Prostate gland (tissue), 2 donors: ENCODE measurements at regions not wholly inside any gene's neighbourhood (a gene's known extent, or its start where the extent isn't known, plus 50 kb on each side); places are given as distances from the start of the nearest gene placed in this dataset.

Source experiments
- DNase-seq: peaks from one replicate; pipeline ENCODE4 v3.0.0-alpha.2; 2019; ENCODE audit warnings: low spot score
- H3K27ac ChIP-seq, 2 donors: fragments of 200-600 bp; sonication (generic); 2 replicates each; pipeline ENCODE4 v1.5.1; 2017 to 2019
- H3K27me3 ChIP-seq: fragments of 200-600 bp; sonication (generic); replicated peaks from 2 replicates; pipeline ENCODE4 v1.5.1; 2019; ENCODE audit not compliant: insufficient read depth
- H3K36me3 ChIP-seq, 2 donors: fragments of 200-600 bp; sonication (generic); 1 replicate in 1 of 2; 2 replicates in 1 of 2; pipeline versions ENCODE4 v1.5.1 to v1.8.1; 2017 to 2019
- H3K4me1 ChIP-seq: fragments of 200-600 bp; sonication (generic); replicated peaks from 2 replicates; pipeline ENCODE4 v1.5.1; 2019
- H3K4me3 ChIP-seq, 2 donors: fragments of 200-600 bp; sonication (generic); 2 replicates each; pipeline ENCODE4 v1.5.1; 2017 to 2019
- H3K9me3 ChIP-seq: fragments of 200-600 bp; sonication (generic); 2 replicates; pipeline ENCODE4 v1.5.1; 2017
- POLR2A ChIP-seq: fragments of 450-650 bp; IDR thresholded peaks from one replicate; pipeline ENCODE4 v1.6.1; 2016; ENCODE audit warnings: antibody characterized with exemption, mild to moderate bottlenecking
- POLR2AphosphoS5 ChIP-seq: sonication (generic); formaldehyde crosslinking; IDR thresholded peaks from one replicate; pipeline ENCODE4 v1.6.1; 2017; ENCODE audit warnings: antibody characterized with exemption
- WGBS: methylation state at CpG from one replicate; pipeline ENCODE4 v1.1.5; 2018; 5-methylcytosine and 5-hydroxymethylcytosine counted together
- intact Hi-C: fragments of 100-400 bp; cut with DNase I; formaldehyde crosslinking; loops from one replicate; pipeline ENCODE4 v1.14.2; 2022
- TF ChIP-seq, protein P1 (sequence below), 4 experiments: fragments of 200-600 bp in 2 of 4; fragments of 450-650 bp in 2 of 4; sonication (generic) in 2 of 4; IDR thresholded peaks; 1 replicate in 3 of 4; 2 replicates in 1 of 4; pipeline ENCODE4 v1.5.1; 2016 to 2019; ENCODE audit warnings: antibody characterized with exemption in 4 of 4, mild to moderate bottlenecking in 2 of 4, moderate library complexity in 2 of 4

DNA sequence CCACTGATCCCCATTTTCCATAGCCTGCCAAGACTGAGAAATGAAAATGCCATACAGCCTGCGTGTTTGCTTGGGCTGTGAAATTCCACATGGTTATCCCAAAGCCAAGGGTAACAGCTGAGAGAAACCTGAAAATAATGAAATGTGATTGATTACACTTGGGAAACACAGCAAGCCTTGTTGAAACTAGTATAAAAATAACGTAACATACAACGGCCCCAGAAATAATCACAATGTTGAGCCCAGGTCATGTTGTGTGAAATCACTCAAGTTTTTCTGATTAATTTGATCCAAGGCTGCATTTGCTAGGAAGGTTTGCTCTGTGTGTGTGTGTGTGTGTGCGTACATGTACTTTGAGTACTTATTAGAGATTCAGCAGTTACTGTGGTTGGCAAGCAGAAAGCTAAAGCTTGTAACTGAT is 269.0 kb downstream of the OXSM start:
- 13% methylated on average over 4 of the region's 4 CpGs for WGBS
- no peaks in the 10 kb centered on the region for H3K9me3 ChIP-seq
- H3K27me3 ChIP-seq = no peaks in the 10 kb centered on the region
- DNase-seq = no peak
- TF ChIP-seq, protein P1, sequence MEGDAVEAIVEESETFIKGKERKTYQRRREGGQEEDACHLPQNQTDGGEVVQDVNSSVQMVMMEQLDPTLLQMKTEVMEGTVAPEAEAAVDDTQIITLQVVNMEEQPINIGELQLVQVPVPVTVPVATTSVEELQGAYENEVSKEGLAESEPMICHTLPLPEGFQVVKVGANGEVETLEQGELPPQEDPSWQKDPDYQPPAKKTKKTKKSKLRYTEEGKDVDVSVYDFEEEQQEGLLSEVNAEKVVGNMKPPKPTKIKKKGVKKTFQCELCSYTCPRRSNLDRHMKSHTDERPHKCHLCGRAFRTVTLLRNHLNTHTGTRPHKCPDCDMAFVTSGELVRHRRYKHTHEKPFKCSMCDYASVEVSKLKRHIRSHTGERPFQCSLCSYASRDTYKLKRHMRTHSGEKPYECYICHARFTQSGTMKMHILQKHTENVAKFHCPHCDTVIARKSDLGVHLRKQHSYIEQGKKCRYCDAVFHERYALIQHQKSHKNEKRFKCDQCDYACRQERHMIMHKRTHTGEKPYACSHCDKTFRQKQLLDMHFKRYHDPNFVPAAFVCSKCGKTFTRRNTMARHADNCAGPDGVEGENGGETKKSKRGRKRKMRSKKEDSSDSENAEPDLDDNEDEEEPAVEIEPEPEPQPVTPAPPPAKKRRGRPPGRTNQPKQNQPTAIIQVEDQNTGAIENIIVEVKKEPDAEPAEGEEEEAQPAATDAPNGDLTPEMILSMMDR (IDR thresholded peaks at IDR 0.05) = no peak
- no peak for TF ChIP-seq POLR2A
- TF ChIP-seq POLR2AphosphoS5 = no peak
- no peak overlapping the region for H3K4me3 ChIP-seq
- no peak overlapping the region for H3K27ac ChIP-seq
- intact Hi-C loops = no loop called here
- no peaks in the 10 kb centered on the region for H3K36me3 ChIP-seq
- no peaks in the 10 kb centered on the region for H3K4me1 ChIP-seq

DNA sequence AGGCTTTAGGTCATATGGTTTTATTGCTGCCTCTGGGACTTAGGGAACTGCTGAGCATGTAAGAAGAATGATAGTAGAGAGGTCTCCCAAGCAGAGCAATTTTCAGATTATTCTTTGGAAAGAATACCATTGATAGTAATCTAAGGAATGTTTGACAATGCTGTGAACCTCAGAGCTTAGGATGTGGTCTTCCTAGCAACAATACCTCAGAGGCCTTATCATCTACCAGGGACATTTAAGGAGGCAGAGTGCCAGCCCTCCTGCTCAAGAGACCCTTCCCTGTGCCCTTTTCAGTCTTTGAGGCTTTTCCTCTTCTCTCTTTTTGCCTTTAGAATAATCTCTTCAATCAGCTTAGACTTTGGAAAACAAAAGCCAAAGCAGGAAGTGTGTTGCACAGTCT is 272.1 kb downstream of the OXSM start:
- no peak for TF ChIP-seq POLR2AphosphoS5
- TF ChIP-seq, protein P1 (IDR thresholded peaks at IDR 0.05) = no peak
- TF ChIP-seq POLR2A = no peak
- DNase-seq = no peak
- no peak overlapping the region for H3K4me3 ChIP-seq
- no peaks in the 10 kb centered on the region for H3K4me1 ChIP-seq
- H3K36me3 ChIP-seq = no peaks in the 10 kb centered on the region
- no peaks in the 10 kb centered on the region for H3K27me3 ChIP-seq
- intact Hi-C loops = no loop called here
- no peaks in the 10 kb centered on the region for H3K9me3 ChIP-seq
- no peak overlapping the region for H3K27ac ChIP-seq

DNA sequence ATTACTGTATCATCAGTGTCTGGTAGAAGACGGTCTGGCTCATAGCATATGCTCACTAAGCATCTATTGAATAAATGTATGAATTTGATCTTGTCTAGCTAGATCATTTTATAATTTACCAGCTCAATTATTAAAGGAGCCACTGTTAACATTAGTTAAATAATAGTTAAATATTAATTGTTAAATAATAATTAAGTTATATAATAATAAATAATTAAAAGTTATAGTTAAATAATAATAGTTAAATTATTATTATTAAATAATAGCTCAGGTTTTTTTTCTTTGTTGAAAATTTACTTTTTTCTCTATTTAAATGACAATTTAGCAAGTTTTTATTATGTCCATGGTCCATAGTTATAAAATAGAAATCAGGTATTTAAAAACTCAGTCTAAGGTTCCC is 274.4 kb downstream of the OXSM start:
- no peak for DNase-seq
- TF ChIP-seq POLR2AphosphoS5 (no peak), POLR2A (no peak)
- TF ChIP-seq, protein P1 (IDR thresholded peaks at IDR 0.05) = no peak
- Histone ChIP-seq H3K9me3 (no peaks in the 10 kb centered on the region), H3K36me3 (no peaks in the 10 kb centered on the region), H3K4me1 (no peaks in the 10 kb centered on the region), H3K27me3 (no peaks in the 10 kb centered on the region), H3K4me3 (no peak overlapping the region), H3K27ac (no peak overlapping the region)
- WGBS = 95% methylated on average over 1 of the region's 1 CpG
- intact Hi-C loops = no loop called here

DNA sequence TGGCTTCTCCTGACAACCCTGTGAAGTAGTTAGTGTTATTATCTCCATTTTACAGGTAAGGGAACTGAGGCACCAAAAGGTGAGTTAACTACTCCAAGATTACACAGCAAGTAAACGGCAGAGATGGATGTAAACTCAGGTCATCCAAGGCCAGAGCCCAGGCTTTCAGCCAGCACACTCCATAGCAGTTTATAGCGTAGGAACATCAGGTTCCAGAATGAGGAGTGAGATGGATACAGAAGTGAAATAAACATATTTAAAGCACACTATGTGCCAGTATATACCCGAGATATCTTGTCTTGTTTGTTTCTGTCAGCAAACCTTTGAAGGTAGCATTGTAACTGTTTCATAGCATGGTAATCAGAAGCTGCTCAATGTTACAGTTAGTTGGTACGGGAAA is 279.0 kb downstream of the OXSM start:
- peak; percentile 36 for DNase-seq
- no peaks in the 10 kb centered on the region for H3K4me1 ChIP-seq
- no peak overlapping the region for H3K4me3 ChIP-seq
- no peaks in the 10 kb centered on the region for H3K27me3 ChIP-seq
- TF ChIP-seq POLR2AphosphoS5 = peak; percentile 81
- TF ChIP-seq, protein P1 (IDR thresholded peaks at IDR 0.05) = no peak
- no peaks in the 10 kb centered on the region for H3K9me3 ChIP-seq
- intact Hi-C loops = no loop called here
- peak overlapping the region in 1 of 2 donors; percentile 8 for H3K27ac ChIP-seq
- H3K36me3 ChIP-seq = no peaks in the 10 kb centered on the region
- 52% methylated on average over 4 of the region's 4 CpGs for WGBS

DNA sequence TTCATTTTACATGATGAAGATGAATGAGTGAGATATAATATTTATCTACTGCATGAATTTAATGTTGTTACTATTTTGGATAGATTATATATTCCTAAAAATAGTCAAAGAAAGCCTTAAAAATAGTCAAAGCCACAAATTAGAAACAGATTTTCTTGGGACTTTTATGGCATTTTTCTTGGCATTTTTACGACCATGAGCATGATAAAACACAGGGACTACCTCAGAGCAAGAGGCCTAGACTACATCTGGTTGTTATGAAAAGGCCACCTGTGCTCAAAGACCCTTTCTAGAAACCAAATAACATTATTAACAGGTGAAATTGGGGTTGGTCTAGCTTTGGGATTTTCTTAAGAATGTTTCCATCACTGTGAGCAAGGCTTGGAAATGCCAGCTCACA is 281.0 kb downstream of the OXSM start:
- intact Hi-C loops = no loop called here
- H3K36me3 ChIP-seq = no peaks in the 10 kb centered on the region
- 42% methylated on average over 1 of the region's 1 CpG for WGBS
- no peak overlapping the region for H3K4me3 ChIP-seq
- no peak overlapping the region for H3K27ac ChIP-seq
- no peaks in the 10 kb centered on the region for H3K27me3 ChIP-seq
- TF ChIP-seq, protein P1 (IDR thresholded peaks at IDR 0.05) = no peak
- no peak for TF ChIP-seq POLR2AphosphoS5
- no peak for TF ChIP-seq POLR2A
- no peak for DNase-seq
- H3K9me3 ChIP-seq = no peaks in the 10 kb centered on the region
- H3K4me1 ChIP-seq = no peaks in the 10 kb centered on the region
